ENCODE measurements at regions not wholly inside any gene's neighbourhood (a gene's known extent, or its start where the extent isn't known, plus 50 kb on each side); places are given as distances from the start of the nearest gene placed in this dataset.
"Not testable (repeated sequence)": the region's sequence is repeated elsewhere in the genome, so short reads cannot be mapped to it uniquely, and the experiment has no call there.

DNA sequence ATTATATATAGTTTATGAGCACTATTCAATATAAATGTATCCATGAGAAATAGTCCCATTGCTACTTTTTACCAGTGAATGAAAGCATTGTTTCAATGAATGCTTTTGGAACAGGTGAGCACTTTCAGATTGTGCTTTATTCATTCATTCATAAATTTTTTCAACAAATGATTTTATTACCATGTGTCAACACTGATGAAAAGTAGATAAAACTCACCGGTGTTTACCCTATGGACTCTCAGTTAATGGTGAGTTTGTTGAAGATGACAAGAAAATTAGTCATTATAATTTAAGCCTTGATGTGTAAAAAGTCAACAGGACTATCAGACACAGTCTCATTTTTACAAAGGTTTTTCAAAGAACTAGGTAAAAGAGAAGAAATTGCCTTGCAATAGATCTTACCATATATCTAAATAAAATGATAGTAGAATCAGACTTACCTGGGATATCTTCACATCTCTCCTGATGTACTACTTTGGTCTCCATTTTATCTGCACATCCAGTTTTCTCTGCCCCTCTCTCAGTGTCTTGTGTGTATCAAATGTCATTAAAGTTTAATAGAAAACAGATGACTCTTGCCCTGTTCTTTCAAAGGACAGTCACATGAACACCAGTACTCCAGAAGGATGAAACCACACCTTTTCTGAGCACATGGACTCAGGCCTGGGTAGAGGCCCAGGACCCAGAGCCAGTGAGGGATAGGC is 325.3 kb upstream of the RND3 start:
- intact Hi-C loops (cut with DNase I): no loop called here
- ATAC-seq: peak; percentile 8
- no peak for DNase-seq (ENCODE audit: low spot score)

DNA sequence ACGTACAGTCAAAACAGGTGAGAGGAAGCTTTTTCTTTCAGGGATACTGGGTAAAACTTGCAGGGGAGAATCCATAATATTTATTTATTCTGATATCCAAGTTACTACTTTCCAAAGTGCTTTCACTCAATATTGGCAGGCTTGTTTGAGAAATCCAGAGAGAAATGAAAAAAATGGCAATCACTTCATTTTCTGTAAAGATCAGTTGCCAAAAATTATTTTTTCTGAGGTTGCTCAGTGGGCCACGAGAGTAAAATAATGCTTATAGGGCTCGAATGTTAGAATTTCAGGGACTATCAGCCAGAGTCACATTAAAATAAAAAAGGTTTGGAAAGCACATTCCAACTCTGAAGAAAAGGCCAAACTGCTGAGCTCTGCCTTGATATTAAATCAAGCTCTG is 324.6 kb upstream of the RND3 start:
- intact Hi-C loops (cut with DNase I): no loop called here
- ATAC-seq (no peak), DNase-seq (ENCODE audit: low spot score) (no peak)

DNA sequence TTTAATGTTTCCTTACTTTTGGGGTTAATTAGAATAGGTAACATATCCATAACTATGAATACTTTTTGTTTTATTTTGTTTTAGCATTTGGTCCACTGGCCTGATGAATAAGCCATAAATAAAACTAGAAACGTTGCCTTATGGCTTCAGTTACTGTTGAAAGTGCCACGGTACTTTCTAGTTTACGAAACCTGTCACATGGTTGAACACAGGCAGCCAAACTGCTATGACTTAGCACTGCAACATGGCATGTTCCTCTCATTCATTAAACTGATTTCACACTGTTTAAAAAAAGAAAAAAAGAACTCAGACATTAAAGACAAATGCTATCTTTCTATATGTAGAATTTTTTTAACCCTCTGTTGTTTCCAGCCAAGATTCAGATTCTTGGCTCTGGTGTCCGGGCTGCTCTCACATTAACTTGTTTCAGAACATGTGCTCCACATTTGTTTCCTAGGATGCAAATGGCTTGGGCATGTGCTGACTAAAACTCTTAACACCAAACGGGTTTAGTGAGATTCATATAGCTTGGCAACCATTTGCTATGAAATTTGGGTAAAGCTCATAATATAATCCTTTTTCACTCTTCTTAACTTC is 323.9 kb upstream of the RND3 start:
- peak; percentile 86 for ATAC-seq
- no peak for DNase-seq (ENCODE audit: low spot score)
- intact Hi-C loops (cut with DNase I): no loop called here

DNA sequence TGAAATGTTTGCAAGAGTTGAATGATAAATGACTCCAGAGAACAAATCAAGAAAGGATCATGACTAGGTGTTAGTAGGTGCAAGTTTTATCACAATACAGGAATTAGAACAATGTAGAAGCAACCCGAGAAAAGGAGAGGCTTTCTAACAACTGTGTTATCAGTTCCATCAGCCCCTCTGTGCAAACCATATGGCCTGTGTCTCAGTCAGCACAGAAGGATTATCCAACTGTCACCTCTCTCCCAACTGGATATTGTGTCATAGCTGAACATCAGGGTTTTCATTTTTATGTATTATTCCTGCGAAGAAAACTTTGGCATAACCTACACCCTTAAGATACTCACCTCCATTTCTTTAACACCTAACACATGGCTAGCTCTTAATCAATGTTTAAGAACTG is 321.6 kb upstream of the RND3 start:
- intact Hi-C loops (cut with DNase I): no loop called here
- ATAC-seq (no peak), DNase-seq (ENCODE audit: low spot score) (no peak)

DNA sequence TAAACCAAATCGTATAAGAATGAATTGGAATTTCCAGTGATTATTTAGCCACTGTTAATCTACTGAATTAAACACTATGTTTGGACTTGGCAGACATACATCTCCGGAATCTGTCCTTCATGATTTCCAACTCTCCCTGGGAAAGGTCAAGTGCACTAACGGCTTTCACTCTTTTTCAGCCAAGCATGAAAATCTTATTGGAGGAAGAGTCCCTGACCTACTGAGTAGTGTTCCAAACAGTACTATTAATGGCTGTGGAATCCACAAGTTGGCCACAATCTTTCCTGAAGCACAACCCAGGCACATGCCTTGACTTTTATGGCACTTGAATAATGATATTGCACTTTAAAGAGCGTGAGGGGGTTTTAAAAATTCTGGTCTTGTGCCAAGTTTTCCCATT is 318.9 kb upstream of the RND3 start:
- DNase-seq (ENCODE audit: low spot score): no peak
- intact Hi-C loops (cut with DNase I): no loop called here
- ATAC-seq: no peak

DNA sequence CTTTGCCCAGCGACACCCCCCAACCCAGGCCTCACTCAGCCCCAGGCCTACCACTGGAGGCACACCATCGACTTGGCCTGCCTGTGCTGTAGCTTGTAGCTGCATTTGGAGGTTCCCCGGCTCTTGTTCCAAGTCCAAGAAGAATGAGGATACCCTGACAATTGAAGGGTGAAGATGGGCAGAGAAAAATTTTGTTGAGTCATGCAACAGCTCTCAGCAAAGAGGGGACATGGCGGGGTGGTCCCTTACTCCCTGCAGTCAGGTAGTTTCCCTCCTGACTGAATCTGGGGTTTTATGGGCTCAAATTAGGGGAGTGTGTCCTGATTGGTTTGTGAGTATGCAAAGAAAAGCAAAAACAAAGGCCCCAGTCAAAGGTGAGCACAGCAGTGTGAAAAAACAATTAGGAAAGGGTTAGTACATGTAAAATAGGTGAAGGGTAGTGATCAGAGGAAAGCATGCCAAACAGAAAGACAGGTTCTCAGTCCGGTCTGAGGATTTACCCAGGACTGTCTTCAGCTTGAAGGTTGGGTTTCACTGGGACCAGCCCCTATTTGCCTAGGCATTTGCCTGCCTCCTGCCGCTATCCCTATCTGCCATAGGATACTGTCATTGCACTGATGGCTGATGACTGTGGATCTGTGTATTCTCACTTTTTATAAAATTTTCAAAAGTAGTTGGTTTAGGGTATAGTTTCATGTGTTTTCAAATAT is 316.4 kb upstream of the RND3 start:
- DNase-seq (ENCODE audit: low spot score) (no peak), ATAC-seq (no peak)
- intact Hi-C loops (cut with DNase I): no loop called here

DNA sequence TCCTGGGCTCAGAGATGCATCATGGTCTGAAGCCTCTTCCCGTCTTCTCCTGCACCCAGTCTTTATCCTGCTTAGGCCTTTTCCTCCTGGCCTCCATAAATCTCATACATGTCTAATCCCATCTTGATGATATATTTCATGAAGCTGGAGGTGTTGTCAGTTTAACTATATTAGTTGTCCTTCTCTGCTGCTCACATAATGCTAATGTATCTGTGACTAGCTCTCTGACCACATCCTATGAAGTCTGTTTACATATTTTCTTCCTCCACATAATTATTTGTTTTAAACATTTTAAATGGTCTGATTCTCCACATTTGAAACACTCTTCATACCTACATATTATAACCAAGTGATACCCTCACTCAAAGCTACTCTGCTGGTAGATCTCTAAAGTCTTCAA is 315.2 kb upstream of the RND3 start:
- intact Hi-C loops (cut with DNase I): no loop called here
- DNase-seq (ENCODE audit: low spot score) (no peak), ATAC-seq (no peak)

DNA sequence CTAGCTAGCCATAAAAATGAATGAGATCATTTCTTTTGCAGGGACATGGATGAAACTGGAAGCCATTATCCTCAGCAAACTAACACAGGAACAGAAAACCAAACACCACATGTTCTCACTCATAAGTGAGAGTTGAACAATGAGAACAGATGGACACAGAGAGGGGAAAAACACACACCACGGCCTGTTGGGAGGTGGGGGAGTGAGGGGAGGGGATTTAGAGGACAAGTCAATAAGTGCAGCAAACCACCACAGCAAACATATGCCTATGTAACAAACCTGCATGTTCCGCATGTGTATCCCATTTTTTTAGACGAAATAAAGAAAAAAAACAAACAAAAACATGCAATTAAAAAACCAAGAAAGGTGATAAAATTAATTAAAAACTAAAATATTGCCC is 308.8 kb upstream of the RND3 start:
- ATAC-seq; DNase-seq (ENCODE audit: low spot score); intact Hi-C loops (cut with DNase I): not testable (repeated sequence)

DNA sequence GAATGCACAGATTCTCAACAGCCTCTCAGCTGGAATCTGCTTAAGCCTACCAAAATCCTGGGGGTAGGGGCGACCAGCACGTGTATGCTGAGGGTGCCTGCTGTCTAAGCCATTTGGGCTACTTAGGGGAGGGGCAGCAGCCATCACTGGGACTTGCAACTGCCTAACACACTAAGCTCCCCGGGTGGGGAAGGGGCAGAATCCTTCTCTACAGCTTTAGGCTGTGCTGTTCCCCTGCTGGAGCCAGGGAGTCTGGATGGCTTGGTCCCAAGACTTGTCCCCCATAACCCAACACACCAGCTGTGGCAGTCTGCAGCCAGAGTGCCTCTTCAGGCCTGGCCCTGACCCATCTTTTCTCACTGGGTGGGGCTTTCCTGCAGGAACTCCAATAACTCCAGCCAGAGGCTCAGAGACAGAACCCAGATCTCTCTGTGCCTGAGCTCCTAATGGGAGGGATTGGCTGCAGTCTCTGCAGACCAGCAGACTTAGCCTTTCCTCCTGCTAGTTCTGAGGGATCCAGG is 305.4 kb upstream of the RND3 start:
- intact Hi-C loops (cut with DNase I): no loop called here
- DNase-seq (ENCODE audit: low spot score): no peak
- no peak for ATAC-seq

DNA sequence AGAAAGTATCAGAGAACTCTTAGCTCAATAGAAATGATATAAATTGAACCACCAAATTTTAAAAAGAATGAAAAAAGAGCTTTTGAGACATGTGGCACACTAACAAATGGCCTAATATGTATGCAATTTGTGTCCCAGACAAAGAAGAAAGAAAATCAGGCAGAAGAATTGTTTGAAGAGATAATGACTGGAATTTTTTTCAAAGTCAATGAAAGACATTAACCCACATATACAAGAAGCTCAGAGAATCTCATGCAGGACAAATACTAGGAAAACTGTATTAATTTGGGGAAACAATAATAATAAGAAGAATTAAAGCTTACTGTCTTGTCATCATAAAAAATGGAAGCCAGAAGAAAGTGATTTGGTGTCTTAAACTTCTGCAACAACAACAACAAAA is 304.1 kb upstream of the RND3 start:
- DNase-seq (ENCODE audit: low spot score) (no peak), ATAC-seq (no peak)
- intact Hi-C loops (cut with DNase I): no loop called here

DNA sequence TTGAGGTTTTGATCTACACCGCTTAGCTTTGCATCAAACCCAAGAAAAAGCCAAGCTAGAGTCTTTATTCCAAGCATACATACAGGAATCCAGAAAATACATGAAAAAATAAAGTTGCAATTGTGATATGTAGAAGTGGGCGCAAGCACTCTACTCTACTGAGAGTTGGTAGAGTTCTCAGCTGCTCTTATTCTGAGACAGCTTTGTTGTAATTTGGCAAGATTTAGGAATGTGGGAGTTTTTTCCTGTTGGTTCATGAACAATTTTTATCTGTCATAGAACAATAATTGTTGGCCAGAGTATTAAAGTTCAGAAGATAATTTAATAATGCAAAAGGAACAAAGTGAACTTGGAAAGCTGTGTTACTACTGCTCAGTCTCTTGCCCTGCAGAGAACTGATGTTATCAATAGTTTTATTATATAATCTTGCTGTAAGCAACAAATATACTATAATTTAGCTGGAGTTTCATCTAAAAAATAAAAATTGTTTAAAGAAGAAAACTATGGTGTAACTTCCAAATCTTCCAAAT is 302.0 kb upstream of the RND3 start:
- intact Hi-C loops (cut with DNase I): no loop called here
- DNase-seq (ENCODE audit: low spot score) (no peak), ATAC-seq (peak; percentile 70)

DNA sequence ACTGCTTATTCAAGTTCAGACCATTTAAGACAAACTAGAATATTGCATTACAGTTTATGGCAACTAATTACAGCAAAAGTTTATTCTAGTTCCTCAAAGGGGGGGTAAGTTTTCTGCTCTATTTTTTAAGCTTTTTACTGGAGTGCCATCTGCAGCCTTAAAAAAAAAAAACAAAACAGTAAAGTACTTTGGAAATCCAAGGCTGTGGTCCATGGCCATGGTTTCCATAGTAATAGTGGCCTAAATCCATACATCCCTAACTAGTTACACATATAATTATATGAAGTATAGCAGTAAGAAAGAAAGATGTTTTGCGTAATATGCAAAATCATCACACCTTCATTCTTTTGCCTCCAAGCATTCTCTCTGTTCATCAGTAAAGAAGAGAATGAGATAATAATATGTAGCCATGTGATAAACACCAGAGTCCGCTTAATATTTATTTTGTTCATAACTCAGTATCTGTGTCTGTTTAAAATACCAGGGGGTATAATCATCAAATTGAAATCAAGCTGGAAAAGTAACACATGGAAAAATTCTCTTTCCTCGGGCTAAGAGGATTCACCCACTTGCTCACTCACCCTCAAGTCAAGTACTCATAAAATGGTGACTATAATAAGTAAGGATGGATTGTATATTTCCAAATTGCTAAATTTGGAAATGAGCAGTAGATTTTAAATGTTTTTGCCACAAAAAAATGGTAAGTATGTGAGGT is 301.1 kb upstream of the RND3 start:
- intact Hi-C loops (cut with DNase I): no loop called here
- ATAC-seq (no peak), DNase-seq (ENCODE audit: low spot score) (no peak)

DNA sequence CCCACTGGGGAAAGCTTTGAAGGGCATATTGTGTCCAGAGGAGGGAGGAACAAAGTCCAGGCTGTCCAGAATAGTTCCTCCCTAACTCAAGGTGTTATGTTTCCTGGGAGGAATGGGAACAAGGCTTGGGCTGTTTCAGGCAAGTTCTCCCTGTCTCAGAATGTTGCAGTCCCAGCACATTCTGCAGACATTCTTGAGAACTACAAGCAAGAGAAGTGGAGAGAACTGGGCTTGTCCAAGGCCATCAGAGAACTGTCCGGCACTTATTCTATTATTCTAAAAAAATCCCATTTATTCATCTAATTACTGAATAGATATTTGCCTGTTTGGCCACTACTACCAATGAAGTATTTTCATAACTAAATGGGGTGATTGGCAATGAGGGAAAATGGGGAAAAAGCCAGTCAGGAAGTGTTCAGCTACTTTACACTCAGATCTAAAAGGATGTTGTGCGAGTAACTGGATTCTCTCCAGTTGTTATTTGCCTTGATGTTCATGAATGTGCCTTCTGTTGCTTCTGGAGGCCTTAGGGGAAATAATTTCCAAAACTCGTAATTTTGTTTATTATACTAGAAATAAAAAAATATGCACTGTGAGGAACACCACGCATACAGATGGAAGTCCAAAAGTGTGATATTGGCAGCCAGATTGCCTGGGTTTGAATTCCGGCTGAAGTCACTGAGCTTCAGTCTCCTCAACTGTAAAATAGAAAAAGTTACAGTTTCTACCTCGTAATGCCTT is 300.1 kb upstream of the RND3 start:
- ATAC-seq: peak; percentile 74
- intact Hi-C loops (cut with DNase I): no loop called here
- no peak for DNase-seq (ENCODE audit: low spot score)

DNA sequence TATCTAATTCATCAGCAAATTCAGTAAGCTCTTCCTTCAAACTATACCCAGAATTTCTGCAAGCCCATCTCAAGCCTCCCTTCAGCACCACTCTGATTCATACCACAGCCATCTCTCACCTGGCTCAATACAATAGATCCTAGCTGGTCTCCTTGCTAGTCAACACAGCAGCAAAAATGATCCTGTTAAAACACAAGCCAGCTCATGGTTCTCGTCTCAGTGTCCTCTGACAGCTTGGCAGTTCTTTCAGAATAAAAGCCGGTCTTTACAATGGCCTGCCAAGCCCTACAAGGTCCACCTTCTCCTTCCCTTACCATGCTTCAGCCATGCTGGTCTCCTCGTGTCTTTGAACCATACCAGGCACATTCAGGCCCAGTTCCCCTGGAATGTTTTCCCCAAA is 296.9 kb upstream of the RND3 start:
- ATAC-seq: no peak
- intact Hi-C loops (cut with DNase I): no loop called here
- no peak for DNase-seq (ENCODE audit: low spot score)

DNA sequence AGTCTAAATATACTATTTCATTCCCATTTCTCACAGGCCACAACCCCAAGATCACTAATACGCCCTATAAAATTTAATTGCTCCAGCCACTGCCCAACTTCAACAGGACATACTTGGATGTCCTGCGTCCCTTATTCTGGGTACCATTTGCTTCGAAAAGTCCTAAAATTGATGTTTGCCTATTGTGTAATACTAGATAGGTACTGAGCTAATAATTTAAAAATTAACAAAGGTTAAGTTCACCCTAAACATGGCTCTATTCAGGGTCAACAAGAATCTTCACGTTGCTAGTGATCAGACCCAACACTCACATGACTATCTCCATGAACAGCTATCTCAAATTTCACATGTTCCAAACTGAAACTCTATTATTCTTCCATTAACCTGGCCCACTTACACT is 296.4 kb upstream of the RND3 start:
- no peak for DNase-seq (ENCODE audit: low spot score)
- intact Hi-C loops (cut with DNase I): no loop called here
- ATAC-seq: no peak

DNA sequence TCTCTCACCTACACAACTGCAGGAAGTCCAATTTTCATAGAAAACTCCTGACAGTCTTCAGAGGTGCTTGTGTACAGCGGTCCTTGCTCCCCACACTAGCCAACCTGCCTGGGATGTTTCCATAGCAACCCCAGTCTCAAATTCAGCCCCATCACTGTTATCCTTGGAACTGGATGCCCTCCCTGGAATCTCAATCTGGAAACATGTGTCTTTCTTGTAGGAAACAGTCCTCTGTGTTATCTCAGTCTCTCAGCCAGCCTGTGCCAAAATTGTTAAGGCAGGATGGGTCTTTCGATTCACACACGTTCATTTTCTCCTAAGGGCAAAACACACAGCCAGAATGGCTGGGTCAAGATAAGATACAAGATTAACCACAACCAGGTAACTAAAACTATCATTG is 295.5 kb upstream of the RND3 start:
- DNase-seq (ENCODE audit: low spot score) (no peak), ATAC-seq (no peak)
- intact Hi-C loops (cut with DNase I): no loop called here

DNA sequence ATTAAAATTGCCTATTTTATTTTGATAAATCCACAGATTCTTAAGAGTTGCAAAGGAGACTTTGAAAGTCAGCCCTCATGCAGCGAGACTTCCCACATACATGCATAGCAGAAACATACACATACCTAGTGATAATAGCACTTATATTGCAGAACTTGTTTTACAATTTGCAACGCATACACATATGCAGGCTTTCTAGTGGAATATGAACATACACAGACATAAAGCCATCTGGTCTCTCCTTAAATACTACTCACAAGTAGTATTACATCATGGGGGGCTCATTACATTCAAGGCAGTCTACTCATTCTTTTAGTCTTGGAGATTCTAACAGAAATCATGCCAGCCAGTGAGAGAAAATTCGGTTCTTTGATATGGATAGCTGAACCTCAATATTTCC is 295.1 kb upstream of the RND3 start:
- intact Hi-C loops (cut with DNase I): no loop called here
- ATAC-seq (no peak), DNase-seq (ENCODE audit: low spot score) (no peak)

DNA sequence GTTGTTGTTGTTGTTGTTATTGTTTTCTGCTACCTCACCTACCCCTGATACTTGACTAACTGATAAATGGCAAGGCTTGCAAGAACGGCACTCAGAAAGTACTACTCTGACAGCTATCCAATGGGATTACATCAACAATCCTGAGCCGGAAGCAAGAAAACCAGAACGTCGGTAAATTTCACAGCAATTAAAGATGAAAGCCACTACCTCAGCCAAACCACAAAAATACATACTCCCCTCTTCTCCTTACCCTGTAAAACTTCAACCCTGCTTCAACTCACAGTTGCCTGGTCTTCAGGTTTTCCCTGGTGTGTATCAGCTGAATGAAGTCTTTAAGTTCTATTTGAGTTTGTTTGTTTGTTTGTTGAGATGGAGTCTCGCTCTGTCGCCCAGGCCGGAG is 293.7 kb upstream of the RND3 start:
- ATAC-seq: no peak
- intact Hi-C loops (cut with DNase I): no loop called here
- DNase-seq (ENCODE audit: low spot score): no peak

DNA sequence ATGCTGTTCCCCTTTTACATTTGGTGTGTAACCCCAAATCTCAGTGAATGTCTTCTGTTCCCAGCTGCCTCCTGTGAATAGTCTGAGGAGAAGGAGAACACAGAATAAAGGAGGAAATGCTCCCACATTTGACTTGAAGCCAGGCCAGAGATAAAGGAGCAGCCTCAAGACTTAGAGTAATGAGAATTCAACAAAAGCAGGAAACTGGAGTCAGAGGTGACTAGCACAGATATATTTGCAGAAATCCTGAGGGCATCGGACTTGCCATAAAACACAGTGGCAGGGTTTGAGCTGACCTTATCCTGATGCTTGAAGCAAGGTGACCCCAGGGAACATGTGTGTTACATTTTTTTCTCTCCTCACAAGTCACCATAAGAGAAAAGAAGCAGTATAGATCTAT is 291.4 kb upstream of the RND3 start:
- DNase-seq (ENCODE audit: low spot score) (no peak), ATAC-seq (peak; percentile 60)
- intact Hi-C loops (cut with DNase I): no loop called here
